ENCODE measurements at regions not wholly inside any gene's neighbourhood (a gene's known extent, or its start where the extent isn't known, plus 50 kb on each side); places are given as distances from the start of the nearest gene placed in this dataset.

GRCh38 chr9:73011181-73011750 lies 58.4 kb upstream of the ALDH1A1 start:
- DNase-seq = no peak

- DNase-seq = no peak
Measured at GRCh38 chr9:73009649-73010288, 56.9 kb upstream of the ALDH1A1 start.

- DNase-seq = no peak
Measured at GRCh38 chr9:73007966-73008672, 55.3 kb upstream of the ALDH1A1 start.

- no peak for DNase-seq
Measured at GRCh38 chr9:73006986-73007385, 54.1 kb upstream of the ALDH1A1 start.

All from NCI-H2081 (cell line).